GM12872 (cell line): ENCODE measurements at regions not wholly inside any gene's neighbourhood (a gene's known extent, or its start where the extent isn't known, plus 50 kb on each side); places are given as distances from the start of the nearest gene placed in this dataset.

Experiments used
- TF ChIP-seq, protein P1 (sequence below): IDR thresholded peaks from 3 replicates; pipeline ENCODE4 v1.5.1; 2011; ENCODE audit warnings: low read depth, mild to moderate bottlenecking, low read length, moderate library complexity; ENCODE audit not compliant: insufficient read depth

- TF ChIP-seq, protein P1, sequence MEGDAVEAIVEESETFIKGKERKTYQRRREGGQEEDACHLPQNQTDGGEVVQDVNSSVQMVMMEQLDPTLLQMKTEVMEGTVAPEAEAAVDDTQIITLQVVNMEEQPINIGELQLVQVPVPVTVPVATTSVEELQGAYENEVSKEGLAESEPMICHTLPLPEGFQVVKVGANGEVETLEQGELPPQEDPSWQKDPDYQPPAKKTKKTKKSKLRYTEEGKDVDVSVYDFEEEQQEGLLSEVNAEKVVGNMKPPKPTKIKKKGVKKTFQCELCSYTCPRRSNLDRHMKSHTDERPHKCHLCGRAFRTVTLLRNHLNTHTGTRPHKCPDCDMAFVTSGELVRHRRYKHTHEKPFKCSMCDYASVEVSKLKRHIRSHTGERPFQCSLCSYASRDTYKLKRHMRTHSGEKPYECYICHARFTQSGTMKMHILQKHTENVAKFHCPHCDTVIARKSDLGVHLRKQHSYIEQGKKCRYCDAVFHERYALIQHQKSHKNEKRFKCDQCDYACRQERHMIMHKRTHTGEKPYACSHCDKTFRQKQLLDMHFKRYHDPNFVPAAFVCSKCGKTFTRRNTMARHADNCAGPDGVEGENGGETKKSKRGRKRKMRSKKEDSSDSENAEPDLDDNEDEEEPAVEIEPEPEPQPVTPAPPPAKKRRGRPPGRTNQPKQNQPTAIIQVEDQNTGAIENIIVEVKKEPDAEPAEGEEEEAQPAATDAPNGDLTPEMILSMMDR, result no peak
Observed at GRCh38 chr21:35565204-35565611, 495.1 kb downstream of the SETD4 start.

DNA sequence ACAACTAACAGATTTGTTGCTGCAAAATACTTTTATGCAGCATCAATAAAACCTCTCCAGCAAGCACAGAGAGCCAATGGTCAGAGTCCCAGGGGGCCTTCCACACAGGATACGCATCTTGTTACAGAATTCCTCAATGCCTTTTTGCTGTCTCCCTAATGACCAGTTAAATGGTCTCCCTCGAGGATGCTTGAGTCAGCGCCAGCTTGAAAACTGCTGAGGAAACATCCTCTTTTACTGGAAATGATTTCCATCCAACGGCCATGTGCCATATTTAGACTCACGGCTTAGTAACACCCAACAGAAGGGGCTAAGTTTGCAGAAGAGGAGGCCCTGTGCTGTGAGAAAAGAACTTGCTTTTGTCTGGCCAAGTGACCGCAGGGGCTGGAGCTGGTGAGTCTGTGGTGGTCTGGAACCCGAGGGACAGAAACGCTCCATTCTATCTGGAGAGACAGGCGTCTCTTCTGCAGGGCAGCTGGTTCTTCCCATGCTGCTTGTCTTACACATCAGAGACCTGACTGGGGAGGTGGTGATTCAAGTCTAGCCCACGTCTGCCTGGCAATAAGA, 496.4 kb downstream of the SETD4 start:
- TF ChIP-seq, protein P1, result no peak

DNA sequence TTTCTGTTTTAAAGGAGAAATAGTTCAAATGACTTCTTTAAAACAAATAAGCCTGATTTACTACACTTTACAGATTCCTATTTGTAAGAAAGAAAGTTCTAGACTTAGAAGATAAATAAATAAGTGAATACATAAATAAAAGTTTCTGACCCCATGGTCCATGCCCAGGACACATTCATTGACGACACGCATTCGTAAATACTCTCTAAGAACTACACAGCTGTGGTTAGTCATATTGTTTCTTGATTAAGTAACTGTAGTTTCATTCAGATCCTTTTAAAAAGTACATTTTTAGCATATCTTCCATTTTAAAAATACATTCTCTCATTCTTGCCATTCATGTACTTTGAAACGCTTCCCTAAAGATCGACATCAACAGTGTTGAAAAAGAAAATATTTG, 497.4 kb downstream of the SETD4 start:
- TF ChIP-seq, protein P1, result no peak

GRCh38 chr21:35561116-35561515, 499.2 kb downstream of the SETD4 start:
- TF ChIP-seq, protein P1, result no peak

DNA sequence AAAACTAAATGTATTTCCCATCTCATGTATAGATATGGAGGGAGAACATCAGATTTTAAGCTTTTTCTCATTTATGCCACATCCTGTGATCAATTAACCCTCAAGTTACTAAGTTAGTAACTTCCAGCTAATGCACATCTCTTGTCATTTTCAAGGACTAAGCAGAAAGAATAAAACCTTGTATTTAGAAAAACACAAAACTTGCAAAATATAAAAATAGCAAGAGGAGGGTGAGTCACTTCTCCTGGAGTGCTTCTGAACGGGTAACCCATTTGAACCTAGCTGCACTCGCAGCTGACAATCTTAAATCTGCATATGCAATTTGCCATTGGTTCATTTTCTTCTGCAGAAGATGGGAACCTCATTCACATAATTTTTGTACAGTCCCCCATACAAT, 500.5 kb downstream of the SETD4 start:
- TF ChIP-seq, protein P1, result no peak

- TF ChIP-seq, protein P1, result no peak
Observed at GRCh38 chr21:35559128-35559828, 501.0 kb downstream of the SETD4 start.

DNA sequence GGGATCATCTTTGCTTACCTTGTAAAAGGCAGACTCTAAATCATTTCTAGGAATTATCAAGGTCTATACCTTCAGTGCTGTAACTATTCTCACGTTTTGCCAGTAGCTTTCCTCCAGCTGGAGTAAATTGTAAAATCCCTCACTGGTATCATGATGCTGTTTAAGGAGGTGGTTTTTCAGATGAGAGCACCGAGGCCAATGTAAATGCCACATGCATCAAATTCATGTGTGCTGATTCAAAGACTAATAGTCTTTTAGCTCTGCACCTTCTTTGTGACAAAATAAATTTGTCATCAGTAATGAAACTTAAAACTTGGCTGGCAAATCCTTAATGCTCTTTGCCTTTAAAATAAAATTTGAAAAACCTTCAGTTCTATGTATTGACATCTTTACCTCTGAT, 503.8 kb downstream of the SETD4 start:
- TF ChIP-seq, protein P1, result no peak
